PC-3 (cell line): ENCODE measurements at regions not wholly inside any gene's neighbourhood (a gene's known extent, or its start where the extent isn't known, plus 50 kb on each side); places are given as distances from the start of the nearest gene placed in this dataset.

Source experiments
- EZH2phosphoT487 ChIP-seq: fragments of 300-600 bp; sonication (generic); IDR thresholded peaks from 2 replicates; pipeline ENCODE4 v1.6.1; 2018; ENCODE audit warnings: mild to moderate bottlenecking, antibody characterized with exemption, low read length, borderline replicate concordance
- TF ChIP-seq, protein P1 (sequence below): fragments of 300-600 bp; sonication (generic); conservative IDR thresholded peaks from 2 replicates; pipeline ENCODE4 v1.5.1; 2017; ENCODE audit warnings: antibody characterized with exemption, low read depth, mild to moderate bottlenecking, low read length

DNA sequence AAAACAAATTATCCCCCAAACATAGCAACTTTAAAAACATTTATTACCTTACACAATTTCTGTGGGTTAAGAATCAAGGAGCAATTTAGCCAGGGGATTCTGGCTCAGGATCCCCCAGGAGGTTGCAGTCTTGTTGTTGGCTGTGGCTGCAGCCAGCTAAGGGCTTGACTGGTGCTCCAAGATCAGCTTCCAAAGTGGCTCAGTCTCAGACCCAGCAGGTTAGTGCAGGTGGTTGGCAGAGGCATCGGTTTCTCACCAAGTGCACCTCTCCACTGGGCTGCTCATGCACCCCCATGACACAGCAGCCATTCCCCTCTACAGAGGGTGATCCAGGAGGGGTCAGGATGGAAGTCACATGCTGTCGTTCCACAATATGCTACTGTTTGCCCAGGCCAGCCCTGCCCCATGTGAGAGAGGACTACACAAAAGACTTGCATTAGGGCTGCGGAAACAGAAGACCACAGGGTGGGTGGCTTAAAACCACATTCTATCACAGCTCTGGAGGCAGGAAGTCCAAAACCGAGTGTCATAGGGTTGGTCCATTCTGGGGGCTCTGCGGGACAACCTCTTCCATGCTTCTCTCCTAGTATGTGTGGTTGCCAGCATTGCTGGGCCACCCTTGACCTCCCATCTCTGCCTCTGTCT, 125.8 kb downstream of the C6orf118 start:
- no peak for TF ChIP-seq EZH2phosphoT487
- TF ChIP-seq, protein P1, sequence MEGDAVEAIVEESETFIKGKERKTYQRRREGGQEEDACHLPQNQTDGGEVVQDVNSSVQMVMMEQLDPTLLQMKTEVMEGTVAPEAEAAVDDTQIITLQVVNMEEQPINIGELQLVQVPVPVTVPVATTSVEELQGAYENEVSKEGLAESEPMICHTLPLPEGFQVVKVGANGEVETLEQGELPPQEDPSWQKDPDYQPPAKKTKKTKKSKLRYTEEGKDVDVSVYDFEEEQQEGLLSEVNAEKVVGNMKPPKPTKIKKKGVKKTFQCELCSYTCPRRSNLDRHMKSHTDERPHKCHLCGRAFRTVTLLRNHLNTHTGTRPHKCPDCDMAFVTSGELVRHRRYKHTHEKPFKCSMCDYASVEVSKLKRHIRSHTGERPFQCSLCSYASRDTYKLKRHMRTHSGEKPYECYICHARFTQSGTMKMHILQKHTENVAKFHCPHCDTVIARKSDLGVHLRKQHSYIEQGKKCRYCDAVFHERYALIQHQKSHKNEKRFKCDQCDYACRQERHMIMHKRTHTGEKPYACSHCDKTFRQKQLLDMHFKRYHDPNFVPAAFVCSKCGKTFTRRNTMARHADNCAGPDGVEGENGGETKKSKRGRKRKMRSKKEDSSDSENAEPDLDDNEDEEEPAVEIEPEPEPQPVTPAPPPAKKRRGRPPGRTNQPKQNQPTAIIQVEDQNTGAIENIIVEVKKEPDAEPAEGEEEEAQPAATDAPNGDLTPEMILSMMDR = no peak
